Right lobe of liver (tissue), 6 donors: ENCODE measurements at regions not wholly inside any gene's neighbourhood (a gene's known extent, or its start where the extent isn't known, plus 50 kb on each side); places are given as distances from the start of the nearest gene placed in this dataset.

Experiments
- ATAC-seq, 4 donors: fragments of 200-7000 bp; cut with Tn5 transposase; one replicate each; pipeline ENCODE4 v1.9.1; 2020; ENCODE audit warnings: mild to moderate bottlenecking in 4 of 4, moderate library complexity in 4 of 4
- DNase-seq, 3 donors: peaks; one replicate each; pipeline ENCODE4 v3.0.0-alpha.2; 2020
- H3K27ac ChIP-seq, 3 donors: fragments of 200-600 bp; one replicate each; pipeline ENCODE4 v1.8.0; 2022
- H3K27me3 ChIP-seq, 2 donors: fragments of 200-600 bp; one replicate each; pipeline ENCODE4 v1.8.0; 2022
- H3K36me3 ChIP-seq, 4 donors: fragments of 200-600 bp; sonication (generic) in 1 of 4; one replicate each; pipeline versions ENCODE4 v1.5.1 to v1.8.0; 2017 to 2022; ENCODE audit warnings: control low read depth in 1 of 4
- H3K4me1 ChIP-seq, 4 donors: fragments of 200-600 bp; sonication (generic) in 1 of 4; one replicate each; pipeline versions ENCODE4 v1.5.1 to v1.8.0; 2017 to 2022; ENCODE audit warnings: control low read depth in 1 of 4
- H3K4me3 ChIP-seq, 3 donors: fragments of 200-600 bp; one replicate each; pipeline ENCODE4 v1.8.0; 2022
- H3K9me3 ChIP-seq, 4 donors: fragments of 200-600 bp; sonication (generic) in 1 of 4; one replicate each; pipeline versions ENCODE4 v1.5.1 to v1.8.0; 2017 to 2022; ENCODE audit warnings: control low read depth in 1 of 4
- CTCF ChIP-seq, 4 donors: fragments of 200-600 bp in 3 of 4; fragments of 450-650 bp in 1 of 4; IDR thresholded peaks; one replicate each; pipeline versions ENCODE4 v1.5.1 to v1.8.0; 2016 to 2022; ENCODE audit warnings: antibody characterized with exemption in 4 of 4, mild to moderate bottlenecking in 2 of 4
- POLR2A ChIP-seq: fragments of 450-650 bp; IDR thresholded peaks from one replicate; pipeline ENCODE4 v1.6.1; 2017; ENCODE audit warnings: antibody characterized with exemption, mild to moderate bottlenecking
- WGBS: methylation state at CpG from one replicate; pipeline ENCODE4 v1.1.6; 2018; ENCODE audit warnings: low coverage, low lambda C conversion rate; ENCODE audit not compliant: insufficient coverage; ENCODE audit errors: missing lambda C conversion rate; 5-methylcytosine and 5-hydroxymethylcytosine counted together
- intact Hi-C, 2 donors: fragments of 100-400 bp; cut with DNase I; formaldehyde crosslinking; loops; one replicate each; pipeline versions ENCODE4 v1.11.2 to v1.14.1; 2022
- donor health status: DM: no; HTN: yes; CAD: no.
- donor health status: DM: no; HTN: no; CAD: no.
- donor health status: DM: no; HTN: no; CAD: no.
- donor health status: DM: no; HTN: yes; CAD: no.
- donor health status: DM: no; HTN: yes; CAD: no.

GRCh38 chr2:7242189-7242867 lies 325.1 kb downstream of the RNF144A start:
- no peaks in the 10 kb centered on the region for H3K9me3 ChIP-seq
- DNase-seq (no peak), ATAC-seq (peak in 2 of 4 donors; percentile 16 to 28)
- intact Hi-C loops: no loop called here
- H3K27ac ChIP-seq: no peak overlapping the region
- H3K4me3 ChIP-seq: no peak overlapping the region
- H3K27me3 ChIP-seq: no peaks in the 10 kb centered on the region
- no peaks in the 10 kb centered on the region for H3K4me1 ChIP-seq
- TF ChIP-seq CTCF (IDR thresholded peaks at IDR 0.05) (no peak), POLR2A (no peak)
- 39% methylated on average over 5 of the region's 5 CpGs for WGBS
- no peaks in the 10 kb centered on the region for H3K36me3 ChIP-seq

GRCh38 chr2:7243276-7243675 lies 326.1 kb downstream of the RNF144A start:
- 53% methylated on average over 4 of the region's 4 CpGs for WGBS
- TF ChIP-seq CTCF (IDR thresholded peaks at IDR 0.05) (no peak), POLR2A (no peak)
- intact Hi-C loops: no loop called here
- Histone ChIP-seq H3K9me3 (no peaks in the 10 kb centered on the region), H3K27me3 (no peaks in the 10 kb centered on the region), H3K36me3 (no peaks in the 10 kb centered on the region), H3K4me1 (no peaks in the 10 kb centered on the region), H3K4me3 (no peak overlapping the region), H3K27ac (no peak overlapping the region)
- DNase-seq (no peak), ATAC-seq (no peak)

- Histone ChIP-seq H3K27ac (no peak overlapping the region), H3K4me1 (no peaks in the 10 kb centered on the region), H3K36me3 (no peaks in the 10 kb centered on the region), H3K9me3 (no peaks in the 10 kb centered on the region), H3K4me3 (no peak overlapping the region), H3K27me3 (no peaks in the 10 kb centered on the region)
- TF ChIP-seq POLR2A: no peak
- no peak for TF ChIP-seq CTCF (IDR thresholded peaks at IDR 0.05)
- intact Hi-C loops: no loop called here
- DNase-seq (no peak), ATAC-seq (no peak)
- 71% methylated on average over 5 of the region's 5 CpGs for WGBS
These were observed 339.2 kb downstream of the RNF144A start for GRCh38 chr2:7256377-7256776.

- no peak for ATAC-seq
- no peak overlapping the region for H3K4me3 ChIP-seq
- no peaks in the 10 kb centered on the region for H3K9me3 ChIP-seq
- no peaks in the 10 kb centered on the region for H3K4me1 ChIP-seq
- no peak overlapping the region for H3K27ac ChIP-seq
- DNase-seq: no peak
- 42% methylated on average over 6 of the region's 6 CpGs for WGBS
- H3K27me3 ChIP-seq: no peaks in the 10 kb centered on the region
- no peaks in the 10 kb centered on the region for H3K36me3 ChIP-seq
- intact Hi-C loops: no loop called here
- TF ChIP-seq CTCF (IDR thresholded peaks at IDR 0.05) (no peak), POLR2A (no peak)
These were observed 345.5 kb downstream of the RNF144A start for GRCh38 chr2:7262727-7263126.

- TF ChIP-seq POLR2A (no peak), CTCF (IDR thresholded peaks at IDR 0.05) (no peak)
These were observed 347.6 kb downstream of the RNF144A start for GRCh38 chr2:7264791-7265190.

More at GRCh38 chr2:7264791-7265190, 347.6 kb downstream of the RNF144A start:
- Histone ChIP-seq H3K4me3 (no peak overlapping the region), H3K9me3 (no peaks in the 10 kb centered on the region), H3K4me1 (no peaks in the 10 kb centered on the region), H3K36me3 (no peaks in the 10 kb centered on the region), H3K27ac (no peak overlapping the region), H3K27me3 (no peaks in the 10 kb centered on the region)
- ATAC-seq: no peak
- DNase-seq: no peak
- 73% methylated on average over 3 of the region's 8 CpGs for WGBS
- intact Hi-C loops: no loop called here
